ENCODE measurements at regions not wholly inside any gene's neighbourhood (a gene's known extent, or its start where the extent isn't known, plus 50 kb on each side); places are given as distances from the start of the nearest gene placed in this dataset.
"Not testable (repeated sequence)": the region's sequence is repeated elsewhere in the genome, so short reads cannot be mapped to it uniquely, and the experiment has no call there.

GRCh38 chr1:157254183-157254582, 116.0 kb upstream of the ETV3 start:
- TF ChIP-seq MAX (IDR thresholded peaks at IDR 0.05); EZH2phosphoT487 (IDR thresholded peaks at IDR 0.05; ENCODE audit: borderline replicate concordance); REST (IDR thresholded peaks at IDR 0.05; ENCODE audit: low read depth); POLR2A (IDR thresholded peaks at IDR 0.05; ENCODE audit: borderline replicate concordance, extremely low read depth, insufficient read depth, insufficient read length); CTCF (IDR thresholded peaks at IDR 0.05 in 2 of 3, conservative IDR thresholded peaks at IDR 0.05 in 1 of 3; ENCODE audit: borderline replicate concordance in 1 of 3, insufficient read depth in 1 of 3, low read depth in 2 of 3, low read length in 2 of 3); EGR1 (IDR thresholded peaks at IDR 0.05; ENCODE audit: low read depth); YY1 (IDR thresholded peaks at IDR 0.05; ENCODE audit: extremely low read depth, insufficient replicate concordance, low read depth, low read length); JUND (IDR thresholded peaks at IDR 0.05); ELF1 (IDR thresholded peaks at IDR 0.05; ENCODE audit: borderline replicate concordance, low read depth); CBX3 (IDR thresholded peaks at IDR 0.05; ENCODE audit: low read depth); ZBTB33 (IDR thresholded peaks at IDR 0.05; ENCODE audit: extremely low read depth, insufficient replicate concordance, low read length); POLR2AphosphoS5 (IDR thresholded peaks at IDR 0.05; ENCODE audit: low read depth, low read length): not testable (repeated sequence)
